IMR-90 (cell line): ENCODE measurements at regions not wholly inside any gene's neighbourhood (a gene's known extent, or its start where the extent isn't known, plus 50 kb on each side); places are given as distances from the start of the nearest gene placed in this dataset.

ENCODE experiments used
- ATAC-seq: fragments of 200-7000 bp; cut with Tn5 transposase; 2 replicates; pipeline ENCODE4 v1.9.1; 2020; ENCODE audit warnings: low read depth, mild to moderate bottlenecking, moderate library complexity
- BruUV-seq: library from RNA; stranded (reverse); fragments of 400-500 nt; replicated peaks from 2 replicates; lab custom pipeline; 2021; lab: Mats Ljungman, UMichigan
- CTCF ChIA-PET: fragments of 300-600 bp; formaldehyde crosslinking; extraction: SDS; loops from one replicate; lab custom pipeline; 2021; ENCODE audit warnings: antibody characterized with exemption; lab: Yijun Ruan, JAX
- POLR2A ChIA-PET: fragments of 300-600 bp; sonication (Branson Sonifier 250); formaldehyde crosslinking; loops from one replicate; lab custom pipeline; 2022; ENCODE audit warnings: antibody characterized with exemption; ENCODE audit not compliant: unreplicated experiment; lab: Charles Lee
- DNase-seq: peaks from one replicate; pipeline ENCODE4 v3.0.0; 2013
- H2AFZ ChIP-seq: replicated peaks from 2 replicates; pipeline ENCODE3; 2013; ENCODE audit warnings: low read length, mild to moderate bottlenecking; ENCODE audit not compliant: poor library complexity
- H2AK5ac ChIP-seq: 2 replicates; pipeline ENCODE4 v1.6.1; 2013; ENCODE audit warnings: low read depth, low read length, inconsistent platforms
- H2AK9ac ChIP-seq: replicated peaks from 2 replicates; pipeline ENCODE3; 2013; ENCODE audit warnings: mild to moderate bottlenecking, low read depth, low read length, moderate library complexity; ENCODE audit not compliant: poor library complexity
- H2BK120ac ChIP-seq: 2 replicates; pipeline ENCODE4 v1.6.1; 2013; ENCODE audit warnings: low read depth, low read length, inconsistent platforms
- H2BK15ac ChIP-seq: 3 replicates; pipeline ENCODE4 v1.6.1; 2013; ENCODE audit warnings: low read depth, low read length, inconsistent platforms
- H2BK20ac ChIP-seq: 2 replicates; pipeline ENCODE4 v1.6.1; 2013; ENCODE audit warnings: low read depth, mild to moderate bottlenecking, inconsistent platforms, low read length, moderate library complexity
- H2BK5ac ChIP-seq: 2 replicates; pipeline ENCODE4 v1.6.1; 2013; ENCODE audit warnings: mild to moderate bottlenecking, low read depth, low read length, inconsistent platforms; ENCODE audit not compliant: poor library complexity, severe bottlenecking
- H3K14ac ChIP-seq: replicated peaks from 2 replicates; pipeline ENCODE4 v1.6.1; 2013; ENCODE audit warnings: low read depth, low read length, inconsistent platforms
- H3K18ac ChIP-seq: 2 replicates; pipeline ENCODE4 v1.6.1; 2013; ENCODE audit warnings: low read depth, low read length, control low read depth
- H3K23ac ChIP-seq: 2 replicates; pipeline ENCODE4 v1.6.1; 2013; ENCODE audit warnings: low read depth, low read length, inconsistent platforms
- H3K27ac ChIP-seq: 2 replicates; pipeline ENCODE4 v1.5.1; 2013; ENCODE audit warnings: mild to moderate bottlenecking, control low read depth, low read length; ENCODE audit not compliant: insufficient read depth
- H3K27me3 ChIP-seq: 2 replicates; pipeline ENCODE4 v1.6.1; 2013; ENCODE audit warnings: low read length; ENCODE audit not compliant: control insufficient read depth, insufficient read depth
- H3K36me3 ChIP-seq: 2 replicates; pipeline ENCODE4 v1.6.1; 2013; ENCODE audit warnings: low read length, mixed read lengths; ENCODE audit not compliant: control insufficient read depth, insufficient read depth
- H3K4ac ChIP-seq: 2 replicates; pipeline ENCODE4 v1.6.1; 2013; ENCODE audit warnings: low read depth, low read length, inconsistent platforms
- H3K4me1 ChIP-seq: 2 replicates; pipeline ENCODE4 v1.6.1; 2013; ENCODE audit warnings: low read length, mixed read lengths; ENCODE audit not compliant: control insufficient read depth, insufficient read depth
- H3K4me2 ChIP-seq: 2 replicates; pipeline ENCODE4 v1.6.1; 2013; ENCODE audit warnings: low read depth, mild to moderate bottlenecking, control low read depth, low read length, moderate library complexity
- H3K4me3 ChIP-seq: 2 replicates; pipeline ENCODE4 v1.5.1; 2013; ENCODE audit warnings: low read depth, mild to moderate bottlenecking, control low read depth, low read length, moderate library complexity; ENCODE audit not compliant: insufficient read depth
- H3K56ac ChIP-seq: 2 replicates; pipeline ENCODE4 v1.6.1; 2013; ENCODE audit warnings: low read length, inconsistent platforms; ENCODE audit not compliant: insufficient read depth; ENCODE audit errors: extremely low read depth
- H3K79me1 ChIP-seq, 2 experiments: 2 replicates each; pipeline ENCODE4 v1.6.1; 2013; ENCODE audit warnings: low read length in 2 of 2, inconsistent platforms in 1 of 2, low read depth in 1 of 2
- H3K9ac ChIP-seq: 2 replicates; pipeline ENCODE4 v1.6.1; 2013; ENCODE audit warnings: low read depth, low read length, control low read depth
- H3K9me1 ChIP-seq: 2 replicates; pipeline ENCODE4 v1.6.1; 2013; ENCODE audit warnings: low read length, inconsistent platforms; ENCODE audit not compliant: insufficient read depth
- H3K9me3 ChIP-seq: 2 replicates; pipeline ENCODE4 v1.6.1; 2013; ENCODE audit warnings: low read length; ENCODE audit not compliant: control insufficient read depth, insufficient read depth
- H4K20me1 ChIP-seq: 2 replicates; pipeline ENCODE4 v1.6.1; 2013; ENCODE audit warnings: low read length, inconsistent platforms; ENCODE audit not compliant: insufficient read depth
- H4K5ac ChIP-seq: 2 replicates; pipeline ENCODE4 v1.6.1; 2013; ENCODE audit warnings: mild to moderate bottlenecking, low read depth, low read length, control low read depth
- H4K8ac ChIP-seq, 2 experiments: 2 replicates each; pipeline ENCODE4 v1.6.1; 2013; ENCODE audit warnings: low read depth in 2 of 2, low read length in 2 of 2, control low read depth in 1 of 2, inconsistent platforms in 1 of 2
- H4K91ac ChIP-seq: 2 replicates; pipeline ENCODE4 v1.6.1; 2013; ENCODE audit warnings: low read depth, low read length, inconsistent platforms; ENCODE audit not compliant: insufficient read depth
- BHLHE40 ChIP-seq: fragments of 150-350 bp; IDR thresholded peaks from 2 replicates; pipeline ENCODE4 v1.6.1; 2016; ENCODE audit warnings: mild to moderate bottlenecking, low read depth, low read length
- CEBPB ChIP-seq: IDR thresholded peaks from 2 replicates; pipeline ENCODE4 v1.6.1; 2012; ENCODE audit warnings: low read depth, low read length, improper control_type of control experiment
- CHD1 ChIP-seq: IDR thresholded peaks from 2 replicates; pipeline ENCODE4 v1.6.1; 2012; ENCODE audit warnings: low read depth, low read length, improper control_type of control experiment
- CTCF ChIP-seq: conservative IDR thresholded peaks from 2 replicates; pipeline ENCODE4 v1.5.1; 2012; ENCODE audit warnings: mild to moderate bottlenecking, low read depth, low read length, improper control_type of control experiment
- ELK1 ChIP-seq: fragments of 150-350 bp; IDR thresholded peaks from 2 replicates; pipeline ENCODE4 v1.6.1; 2016; ENCODE audit warnings: low read depth, mild to moderate bottlenecking, low read length, moderate library complexity, borderline replicate concordance
- FOS ChIP-seq: fragments of 150-350 bp; IDR thresholded peaks from 2 replicates; pipeline ENCODE4 v1.6.1; 2016; ENCODE audit warnings: low read depth, low read length
- MAFK ChIP-seq: IDR thresholded peaks from 2 replicates; pipeline ENCODE4 v1.6.1; 2012; ENCODE audit warnings: low read depth, low read length, improper control_type of control experiment
- MAZ ChIP-seq: IDR thresholded peaks from 2 replicates; pipeline ENCODE4 v1.6.1; 2012; ENCODE audit warnings: low read depth, mild to moderate bottlenecking, low read length, improper control_type of control experiment, moderate library complexity, borderline replicate concordance
- MXI1 ChIP-seq: IDR thresholded peaks from 2 replicates; pipeline ENCODE4 v1.6.1; 2012; ENCODE audit warnings: low read depth, mild to moderate bottlenecking, low read length, moderate library complexity, borderline replicate concordance
- NFE2L2 ChIP-seq: fragments of 150-350 bp; IDR thresholded peaks from 2 replicates; pipeline ENCODE4 v1.6.1; 2016; ENCODE audit warnings: low read depth, mild to moderate bottlenecking, low read length
- POLR2A ChIP-seq: IDR thresholded peaks from 2 replicates; pipeline ENCODE4 v1.6.1; 2012; ENCODE audit warnings: mild to moderate bottlenecking, low read depth, low read length
- RAD21 ChIP-seq: IDR thresholded peaks from 2 replicates; pipeline ENCODE4 v1.6.1; 2012; ENCODE audit warnings: low read length, improper control_type of control experiment
- RCOR1 ChIP-seq: IDR thresholded peaks from 2 replicates; pipeline ENCODE4 v1.6.1; 2012; ENCODE audit warnings: mild to moderate bottlenecking, low read length, improper control_type of control experiment; ENCODE audit not compliant: insufficient replicate concordance
- RFX5 ChIP-seq: IDR thresholded peaks from 2 replicates; pipeline ENCODE4 v1.8.0; 2012; ENCODE audit warnings: low read depth, mild to moderate bottlenecking, low read length, moderate library complexity
- SMC3 ChIP-seq: fragments of 150-350 bp; IDR thresholded peaks from 2 replicates; pipeline ENCODE4 v1.6.1; 2016; ENCODE audit warnings: low read depth, mild to moderate bottlenecking, antibody characterized with exemption, low read length, moderate library complexity
- WGBS, 2 experiments: methylation state at CpG; one replicate each; pipeline versions ENCODE4 v1.1.5 to v1.1.7; 2013; ENCODE audit warnings: missing lambda C conversion rate in 2 of 2; ENCODE audit not compliant: insufficient read length in 1 of 2; ENCODE audit errors: extremely low coverage in 2 of 2; 5-methylcytosine and 5-hydroxymethylcytosine counted together
- dilution Hi-C: fragments of 300-500 bp; cut with HindIII; formaldehyde crosslinking; loops from one replicate; pipeline ENCODE4 v1.14.3; 2018; ENCODE audit warnings: low sequenced_read_pairs; ENCODE audit not compliant: unreplicated experiment
- in situ Hi-C: fragments of 300-500 bp; cut with MboI; formaldehyde crosslinking; loops from 3 replicates; pipeline ENCODE4 v1.14.3; 2019; ENCODE audit warnings: low sequenced_read_pairs, inconsistent platforms, mixed read lengths
- intact Hi-C: fragments of 100-400 bp; cut with micrococcal nuclease; formaldehyde crosslinking; loops from 2 replicates; pipeline ENCODE4 v1.10.0; 2022

DNA sequence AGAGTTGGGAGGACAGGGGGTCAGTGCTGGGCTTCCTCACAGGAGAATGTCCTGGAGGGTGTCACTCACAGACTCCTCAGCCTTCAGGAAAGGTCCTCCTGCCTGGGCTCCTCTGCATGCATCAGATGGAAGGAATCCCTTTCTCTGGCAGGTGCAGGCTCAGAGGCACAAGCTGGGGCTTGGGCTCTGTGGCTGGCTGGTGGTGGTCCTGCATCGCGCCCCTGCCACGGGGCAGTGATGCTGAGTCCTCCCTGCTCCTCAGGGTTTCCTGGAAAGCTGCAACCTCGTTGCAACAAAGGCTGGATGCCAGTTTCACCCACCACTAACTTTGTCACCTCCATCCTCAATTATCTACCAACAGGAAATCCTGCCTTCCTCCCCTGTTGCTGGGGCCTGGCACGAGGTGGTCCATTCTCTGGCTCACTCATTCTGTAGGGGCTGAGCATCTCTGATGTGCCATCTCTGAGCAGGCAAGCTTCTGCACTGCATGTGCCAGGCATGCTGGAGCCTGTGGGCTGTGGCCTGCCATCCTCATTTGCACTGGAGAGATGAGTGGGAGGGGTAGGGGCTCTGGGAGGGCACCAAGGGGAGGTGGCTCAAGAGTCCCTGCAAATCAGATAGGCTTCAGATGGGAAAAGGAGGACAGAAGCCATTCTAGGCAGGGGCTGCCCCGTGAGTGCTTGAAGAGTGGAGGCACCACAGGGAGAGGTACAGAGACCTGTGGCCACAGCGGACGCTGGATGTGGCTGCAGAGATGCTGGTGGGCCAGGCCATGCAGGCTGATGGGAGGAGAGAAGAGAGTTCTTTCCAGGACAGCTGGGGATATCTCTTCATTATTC, 272.6 kb upstream of the HS6ST1 start:
- Histone ChIP-seq H3K79me1 (no peaks in the 10 kb centered on the region), H3K36me3 (no peaks in the 10 kb centered on the region), H2BK120ac (no peak overlapping the region), H3K18ac (no peak overlapping the region), H2BK15ac (no peak overlapping the region), H2BK5ac (no peak overlapping the region), H3K27ac (no peak overlapping the region), H3K23ac (no peak overlapping the region), H3K4me1 (peaks cover 2% of the 10 kb centered on the region; the same call in 1 of the 2 replicates), H3K4ac (no peak overlapping the region), H2AK5ac (no peak overlapping the region), H3K9ac (no peak overlapping the region), H2AK9ac (no peak overlapping the region), H3K9me1 (no peaks in the 10 kb centered on the region), H3K4me3 (no peak overlapping the region), H3K14ac (no peak overlapping the region), H4K20me1 (no peaks in the 10 kb centered on the region), H2AFZ (no peak overlapping the region), H3K4me2 (no peak overlapping the region), H4K8ac (no peak overlapping the region), H3K56ac (no peak overlapping the region), H2BK20ac (no peak overlapping the region), H3K27me3 (no peaks in the 10 kb centered on the region; the same call in 1 of the 2 replicates), H3K9me3 (no peaks in the 10 kb centered on the region), H4K91ac (no peak overlapping the region), H4K5ac (no peak overlapping the region)
- CTCF ChIA-PET: no interaction called here
- intact Hi-C loops (no loop called here), dilution Hi-C loops (no loop called here), in situ Hi-C loops (no loop called here)
- POLR2A ChIA-PET: interaction anchor here (0.5 kb wide), 1 partner anchor 398 kb away, joined by 4 read pairs; no protein-coding TSS in a partner anchor
- WGBS, 2 experiments: 56% methylated on average over 2 of the region's 8 CpGs; no CpG with 5 or more reads in 1 of the 2 experiments
- ATAC-seq (no peak), DNase-seq (no peak)
- BruUV-seq: no TSS peak
- no peak for TF ChIP-seq RCOR1
- TF ChIP-seq CEBPB: no peak
- no peak for TF ChIP-seq FOS
- TF ChIP-seq BHLHE40: no peak
- no peak for TF ChIP-seq MXI1
- TF ChIP-seq CHD1: no peak
- no peak for TF ChIP-seq NFE2L2
- TF ChIP-seq MAZ: no peak
- no peak for TF ChIP-seq RFX5
- TF ChIP-seq CTCF: no peak
- no peak for TF ChIP-seq MAFK
- no peak for TF ChIP-seq SMC3
- no peak for TF ChIP-seq POLR2A
- TF ChIP-seq ELK1: no peak
- no peak for TF ChIP-seq RAD21
